ENCODE measurements at regions not wholly inside any gene's neighbourhood (a gene's known extent, or its start where the extent isn't known, plus 50 kb on each side); places are given as distances from the start of the nearest gene placed in this dataset.

DNA sequence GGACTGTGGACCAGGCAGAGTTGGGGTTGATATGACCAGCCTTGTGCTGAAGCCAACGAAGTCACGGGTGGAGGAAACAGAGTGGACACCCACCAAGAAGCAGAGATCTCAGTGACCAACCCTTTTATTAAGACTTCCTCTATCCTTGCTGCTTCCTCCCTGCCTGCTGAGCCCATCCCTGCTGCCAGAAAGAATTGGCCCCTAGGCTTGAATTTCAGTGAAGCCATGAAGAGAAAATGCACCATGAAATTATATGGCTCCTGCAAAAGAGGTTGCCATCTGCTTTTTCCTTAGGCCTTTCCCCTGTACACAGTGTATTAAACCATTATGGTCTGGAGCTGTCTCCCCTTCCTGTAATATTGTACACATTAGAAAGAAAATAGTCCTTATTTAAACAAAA lies 246.7 kb downstream of the HS3ST3B1 start:
- ChIA-PET POLR2A (no interaction called here), CTCF (no interaction called here)
- Mint-ChIP-seq H3K27ac (no peak overlapping the region), H3K9me3 (peaks cover 6% of the 10 kb centered on the region; the same call in 1 of the 2 replicates), H3K4me3 (no peak overlapping the region), H3K27me3 (ENCODE audit: low read depth) (no peaks in the 10 kb centered on the region), H3K4me1 (peaks cover 16% of the 10 kb centered on the region), H3K36me3 (0 out of 2 replicates have a peak, but pooled peaks cover 3% of the 10 kb centered on the region)
- TF ChIP-seq, protein P1, sequence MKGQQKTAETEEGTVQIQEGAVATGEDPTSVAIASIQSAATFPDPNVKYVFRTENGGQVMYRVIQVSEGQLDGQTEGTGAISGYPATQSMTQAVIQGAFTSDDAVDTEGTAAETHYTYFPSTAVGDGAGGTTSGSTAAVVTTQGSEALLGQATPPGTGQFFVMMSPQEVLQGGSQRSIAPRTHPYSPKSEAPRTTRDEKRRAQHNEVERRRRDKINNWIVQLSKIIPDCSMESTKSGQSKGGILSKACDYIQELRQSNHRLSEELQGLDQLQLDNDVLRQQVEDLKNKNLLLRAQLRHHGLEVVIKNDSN (CRISPR knock-in tag; IDR thresholded peaks at IDR 0.05) = no peak
- TF ChIP-seq, protein P2, sequence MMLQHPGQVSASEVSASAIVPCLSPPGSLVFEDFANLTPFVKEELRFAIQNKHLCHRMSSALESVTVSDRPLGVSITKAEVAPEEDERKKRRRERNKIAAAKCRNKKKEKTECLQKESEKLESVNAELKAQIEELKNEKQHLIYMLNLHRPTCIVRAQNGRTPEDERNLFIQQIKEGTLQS (CRISPR knock-in tag; conservative IDR thresholded peaks at IDR 0.05) = no peak
- TF ChIP-seq AR (CRISPR knock-in tag; IDR thresholded peaks at IDR 0.05) (no peak), ARID4B (CRISPR knock-in tag; IDR thresholded peaks at IDR 0.05; ENCODE audit: borderline replicate concordance) (no peak), HMGA2 (CRISPR knock-in tag; IDR thresholded peaks at IDR 0.05) (no peak), JUN (CRISPR knock-in tag; IDR thresholded peaks at IDR 0.05) (no peak), USF2 (CRISPR knock-in tag; IDR thresholded peaks at IDR 0.05) (no peak), IRF2 (CRISPR knock-in tag; IDR thresholded peaks at IDR 0.05; ENCODE audit: borderline replicate concordance, low read depth) (no peak), ZMAT4 (CRISPR knock-in tag; IDR thresholded peaks at IDR 0.05) (no peak), ZNF121 (CRISPR knock-in tag; IDR thresholded peaks at IDR 0.05) (no peak)
- TF ChIP-seq, protein P3, sequence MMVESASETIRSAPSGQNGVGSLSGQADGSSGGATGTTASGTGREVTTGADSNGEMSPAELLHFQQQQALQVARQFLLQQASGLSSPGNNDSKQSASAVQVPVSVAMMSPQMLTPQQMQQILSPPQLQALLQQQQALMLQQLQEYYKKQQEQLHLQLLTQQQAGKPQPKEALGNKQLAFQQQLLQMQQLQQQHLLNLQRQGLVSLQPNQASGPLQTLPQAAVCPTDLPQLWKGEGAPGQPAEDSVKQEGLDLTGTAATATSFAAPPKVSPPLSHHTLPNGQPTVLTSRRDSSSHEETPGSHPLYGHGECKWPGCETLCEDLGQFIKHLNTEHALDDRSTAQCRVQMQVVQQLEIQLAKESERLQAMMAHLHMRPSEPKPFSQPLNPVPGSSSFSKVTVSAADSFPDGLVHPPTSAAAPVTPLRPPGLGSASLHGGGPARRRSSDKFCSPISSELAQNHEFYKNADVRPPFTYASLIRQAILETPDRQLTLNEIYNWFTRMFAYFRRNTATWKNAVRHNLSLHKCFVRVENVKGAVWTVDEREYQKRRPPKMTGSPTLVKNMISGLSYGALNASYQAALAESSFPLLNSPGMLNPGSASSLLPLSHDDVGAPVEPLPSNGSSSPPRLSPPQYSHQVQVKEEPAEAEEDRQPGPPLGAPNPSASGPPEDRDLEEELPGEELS (CRISPR knock-in tag; IDR thresholded peaks at IDR 0.05) = no peak
- TF ChIP-seq, protein P4, sequence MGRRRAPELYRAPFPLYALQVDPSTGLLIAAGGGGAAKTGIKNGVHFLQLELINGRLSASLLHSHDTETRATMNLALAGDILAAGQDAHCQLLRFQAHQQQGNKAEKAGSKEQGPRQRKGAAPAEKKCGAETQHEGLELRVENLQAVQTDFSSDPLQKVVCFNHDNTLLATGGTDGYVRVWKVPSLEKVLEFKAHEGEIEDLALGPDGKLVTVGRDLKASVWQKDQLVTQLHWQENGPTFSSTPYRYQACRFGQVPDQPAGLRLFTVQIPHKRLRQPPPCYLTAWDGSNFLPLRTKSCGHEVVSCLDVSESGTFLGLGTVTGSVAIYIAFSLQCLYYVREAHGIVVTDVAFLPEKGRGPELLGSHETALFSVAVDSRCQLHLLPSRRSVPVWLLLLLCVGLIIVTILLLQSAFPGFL (CRISPR knock-in tag; IDR thresholded peaks at IDR 0.05; ENCODE audit: borderline replicate concordance) = no peak
- DNase-seq (ENCODE audit: low spot score) (no peak), ATAC-seq (no peak)

All from WTC11 (cell line).